Right lobe of liver (tissue), 6 donors: ENCODE measurements at regions not wholly inside any gene's neighbourhood (a gene's known extent, or its start where the extent isn't known, plus 50 kb on each side); places are given as distances from the start of the nearest gene placed in this dataset.

Experiments
- ATAC-seq, 4 donors: fragments of 200-7000 bp; cut with Tn5 transposase; one replicate each; pipeline ENCODE4 v1.9.1; 2020; ENCODE audit warnings: mild to moderate bottlenecking in 4 of 4, moderate library complexity in 4 of 4
- DNase-seq, 3 donors: peaks; one replicate each; pipeline ENCODE4 v3.0.0-alpha.2; 2020
- H3K27ac ChIP-seq, 3 donors: fragments of 200-600 bp; one replicate each; pipeline ENCODE4 v1.8.0; 2022
- H3K27me3 ChIP-seq, 2 donors: fragments of 200-600 bp; one replicate each; pipeline ENCODE4 v1.8.0; 2022
- H3K36me3 ChIP-seq, 4 donors: fragments of 200-600 bp; sonication (generic) in 1 of 4; one replicate each; pipeline versions ENCODE4 v1.5.1 to v1.8.0; 2017 to 2022; ENCODE audit warnings: control low read depth in 1 of 4
- H3K4me1 ChIP-seq, 4 donors: fragments of 200-600 bp; sonication (generic) in 1 of 4; one replicate each; pipeline versions ENCODE4 v1.5.1 to v1.8.0; 2017 to 2022; ENCODE audit warnings: control low read depth in 1 of 4
- H3K4me3 ChIP-seq, 3 donors: fragments of 200-600 bp; one replicate each; pipeline ENCODE4 v1.8.0; 2022
- H3K9me3 ChIP-seq, 4 donors: fragments of 200-600 bp; sonication (generic) in 1 of 4; one replicate each; pipeline versions ENCODE4 v1.5.1 to v1.8.0; 2017 to 2022; ENCODE audit warnings: control low read depth in 1 of 4
- POLR2A ChIP-seq: fragments of 450-650 bp; IDR thresholded peaks from one replicate; pipeline ENCODE4 v1.6.1; 2017; ENCODE audit warnings: antibody characterized with exemption, mild to moderate bottlenecking
- WGBS: methylation state at CpG from one replicate; pipeline ENCODE4 v1.1.6; 2018; ENCODE audit warnings: low coverage, low lambda C conversion rate; ENCODE audit not compliant: insufficient coverage; ENCODE audit errors: missing lambda C conversion rate; 5-methylcytosine and 5-hydroxymethylcytosine counted together
- intact Hi-C, 2 donors: fragments of 100-400 bp; cut with DNase I; formaldehyde crosslinking; loops; one replicate each; pipeline versions ENCODE4 v1.11.2 to v1.14.1; 2022
- TF ChIP-seq, protein P1 (sequence below), 4 donors: fragments of 200-600 bp in 3 of 4; fragments of 450-650 bp in 1 of 4; IDR thresholded peaks; one replicate each; pipeline versions ENCODE4 v1.5.1 to v1.8.0; 2016 to 2022; ENCODE audit warnings: antibody characterized with exemption in 4 of 4, mild to moderate bottlenecking in 2 of 4
- donor health status: DM: no; HTN: yes; CAD: no.
- donor health status: DM: no; HTN: no; CAD: no.
- donor health status: DM: no; HTN: no; CAD: no.
- donor health status: DM: no; HTN: yes; CAD: no.
- donor health status: DM: no; HTN: yes; CAD: no.

DNA sequence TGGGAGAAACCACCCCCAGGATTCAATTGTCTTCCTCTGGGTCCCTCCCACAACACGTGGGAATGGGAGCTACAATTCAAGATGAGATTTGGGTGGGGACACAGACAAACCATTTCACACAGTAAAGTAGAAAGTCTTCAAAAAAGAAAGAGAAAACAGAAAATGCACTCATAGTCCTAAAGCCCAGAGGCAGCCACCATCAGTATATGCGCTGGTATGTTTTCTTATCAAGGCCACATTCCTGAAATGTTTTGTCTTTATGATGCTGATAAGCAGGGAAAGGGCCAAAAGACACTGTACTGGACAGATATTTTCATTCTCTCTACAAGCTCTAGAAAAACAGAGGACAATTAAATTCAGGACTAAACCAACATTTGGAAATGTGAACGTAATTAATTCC lies 375.8 kb upstream of the TSHZ3 start:
- Histone ChIP-seq H3K27ac (no peak overlapping the region), H3K4me1 (no peaks in the 10 kb centered on the region), H3K4me3 (no peak overlapping the region), H3K9me3 (no peaks in the 10 kb centered on the region), H3K36me3 (no peaks in the 10 kb centered on the region), H3K27me3 (no peaks in the 10 kb centered on the region)
- WGBS: 22% methylated on average over 3 of the region's 3 CpGs
- ATAC-seq (no peak), DNase-seq (no peak)
- no peak for TF ChIP-seq POLR2A
- TF ChIP-seq, protein P1, sequence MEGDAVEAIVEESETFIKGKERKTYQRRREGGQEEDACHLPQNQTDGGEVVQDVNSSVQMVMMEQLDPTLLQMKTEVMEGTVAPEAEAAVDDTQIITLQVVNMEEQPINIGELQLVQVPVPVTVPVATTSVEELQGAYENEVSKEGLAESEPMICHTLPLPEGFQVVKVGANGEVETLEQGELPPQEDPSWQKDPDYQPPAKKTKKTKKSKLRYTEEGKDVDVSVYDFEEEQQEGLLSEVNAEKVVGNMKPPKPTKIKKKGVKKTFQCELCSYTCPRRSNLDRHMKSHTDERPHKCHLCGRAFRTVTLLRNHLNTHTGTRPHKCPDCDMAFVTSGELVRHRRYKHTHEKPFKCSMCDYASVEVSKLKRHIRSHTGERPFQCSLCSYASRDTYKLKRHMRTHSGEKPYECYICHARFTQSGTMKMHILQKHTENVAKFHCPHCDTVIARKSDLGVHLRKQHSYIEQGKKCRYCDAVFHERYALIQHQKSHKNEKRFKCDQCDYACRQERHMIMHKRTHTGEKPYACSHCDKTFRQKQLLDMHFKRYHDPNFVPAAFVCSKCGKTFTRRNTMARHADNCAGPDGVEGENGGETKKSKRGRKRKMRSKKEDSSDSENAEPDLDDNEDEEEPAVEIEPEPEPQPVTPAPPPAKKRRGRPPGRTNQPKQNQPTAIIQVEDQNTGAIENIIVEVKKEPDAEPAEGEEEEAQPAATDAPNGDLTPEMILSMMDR (IDR thresholded peaks at IDR 0.05): no peak
- intact Hi-C loops: no loop called here

DNA sequence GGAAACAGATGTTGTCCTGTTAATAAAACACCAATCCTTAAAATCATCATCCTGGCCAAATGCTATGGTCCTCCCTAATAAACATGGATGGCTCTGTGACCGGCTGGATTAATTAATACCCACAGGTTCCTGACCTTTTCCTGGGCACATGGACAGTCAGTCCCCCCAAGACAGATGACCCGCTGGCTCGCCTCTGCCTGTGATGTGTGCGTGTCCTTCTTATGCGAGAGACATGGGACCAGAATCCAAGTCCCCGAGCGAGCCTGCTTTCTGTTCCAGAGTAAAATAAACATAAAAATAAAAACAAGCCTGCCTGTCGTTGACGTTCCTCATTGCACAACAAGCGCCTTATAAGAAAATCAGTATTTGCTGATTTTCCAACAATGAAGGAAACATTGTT lies 378.3 kb upstream of the TSHZ3 start:
- intact Hi-C loops: no loop called here

DNA sequence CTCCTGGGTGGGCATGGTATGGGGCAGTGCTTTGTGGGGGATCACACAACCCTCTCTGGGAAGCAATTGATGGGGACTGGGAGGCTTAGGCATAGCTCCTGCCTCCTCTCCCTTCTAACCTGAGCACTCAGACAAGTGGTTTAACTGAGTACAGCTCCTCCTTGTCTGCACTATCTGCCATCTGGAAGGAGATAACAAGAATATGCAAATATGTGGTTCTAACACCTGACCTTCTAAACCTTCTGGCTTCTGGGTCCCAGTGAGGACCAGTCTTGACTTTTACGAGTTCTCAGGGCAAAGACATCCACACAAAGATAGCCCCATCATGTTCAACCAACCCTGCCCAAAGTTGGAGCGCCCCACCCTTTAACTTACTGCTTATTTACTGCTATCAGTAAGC lies 381.0 kb upstream of the TSHZ3 start:
- Histone ChIP-seq H3K9me3 (no peaks in the 10 kb centered on the region), H3K27ac (no peak overlapping the region), H3K4me1 (no peaks in the 10 kb centered on the region), H3K36me3 (no peaks in the 10 kb centered on the region), H3K4me3 (no peak overlapping the region), H3K27me3 (no peaks in the 10 kb centered on the region)
- TF ChIP-seq POLR2A: no peak
- TF ChIP-seq, protein P1 (IDR thresholded peaks at IDR 0.05): no peak
- no peak for ATAC-seq
- intact Hi-C loops: no loop called here
- DNase-seq: no peak
- 38% methylated on average over 2 of the region's 2 CpGs for WGBS

More for the DNA sequence above, 378.3 kb upstream of the TSHZ3 start:
- DNase-seq (no peak), ATAC-seq (no peak)
- Histone ChIP-seq H3K27ac (no peak overlapping the region), H3K36me3 (no peaks in the 10 kb centered on the region), H3K4me3 (no peak overlapping the region), H3K9me3 (no peaks in the 10 kb centered on the region), H3K4me1 (no peaks in the 10 kb centered on the region), H3K27me3 (no peaks in the 10 kb centered on the region)
- 54% methylated on average over 6 of the region's 10 CpGs for WGBS
- no peak for TF ChIP-seq POLR2A
- TF ChIP-seq, protein P1 (IDR thresholded peaks at IDR 0.05): no peak

- Histone ChIP-seq H3K4me1 (no peaks in the 10 kb centered on the region), H3K4me3 (no peak overlapping the region), H3K36me3 (no peaks in the 10 kb centered on the region), H3K27ac (no peak overlapping the region), H3K27me3 (no peaks in the 10 kb centered on the region), H3K9me3 (no peaks in the 10 kb centered on the region)
- TF ChIP-seq, protein P1 (IDR thresholded peaks at IDR 0.05): no peak
- 50% methylated on average over 2 of the region's 8 CpGs for WGBS
- intact Hi-C loops: no loop called here
- ATAC-seq (no peak), DNase-seq (no peak)
These were observed 384.4 kb upstream of the TSHZ3 start for GRCh38 chr19:31733591-31733990.

DNA sequence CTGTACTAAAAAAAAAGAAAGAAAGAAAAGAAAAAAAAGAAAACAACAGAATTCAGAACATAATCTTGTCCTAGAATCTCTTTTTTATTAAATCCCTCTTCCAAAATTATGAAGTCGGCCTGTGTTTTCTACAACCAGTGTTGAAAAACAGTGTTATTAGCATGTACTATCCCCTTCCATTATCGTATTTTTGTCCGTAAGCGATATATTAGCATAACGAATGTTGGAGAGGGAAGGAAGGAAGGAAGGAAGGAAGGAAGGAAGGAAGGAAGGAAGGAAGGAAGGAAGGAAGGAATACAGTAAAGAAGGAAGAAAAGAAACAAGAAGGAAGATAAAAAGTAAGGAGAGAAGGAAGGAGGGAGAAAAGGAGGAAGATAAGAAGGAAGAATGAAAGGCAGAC lies 393.0 kb upstream of the TSHZ3 start:
- no peaks in the 10 kb centered on the region for H3K36me3 ChIP-seq
- DNase-seq: no peak
- intact Hi-C loops: no loop called here
- H3K4me1 ChIP-seq: no peaks in the 10 kb centered on the region
- TF ChIP-seq POLR2A: no peak
- TF ChIP-seq, protein P1 (IDR thresholded peaks at IDR 0.05): no peak
- 66% methylated on average over 5 of the region's 5 CpGs for WGBS
- no peak overlapping the region for H3K27ac ChIP-seq
- no peak for ATAC-seq
- H3K4me3 ChIP-seq: no peak overlapping the region
- H3K9me3 ChIP-seq: no peaks in the 10 kb centered on the region
- no peaks in the 10 kb centered on the region for H3K27me3 ChIP-seq
